CD14-positive monocyte (primary cell): ENCODE measurements at regions not wholly inside any gene's neighbourhood (a gene's known extent, or its start where the extent isn't known, plus 50 kb on each side); places are given as distances from the start of the nearest gene placed in this dataset.

Experiments
- DNase-seq, 3 donors: peaks; one replicate each; pipeline ENCODE4 v3.0.0-alpha.2; 2011 to 2022
- H2AFZ ChIP-seq: 2 replicates; pipeline ENCODE4 v1.6.0; 2012; ENCODE audit warnings: mild to moderate bottlenecking, low read depth, low read length, inconsistent platforms; ENCODE audit not compliant: insufficient read depth, poor library complexity, severe bottlenecking
- H3K27ac ChIP-seq, 2 donors: 1 replicate in 1 of 2; 2 replicates in 1 of 2; pipeline ENCODE4 v1.5.1; 2012 to 2013; ENCODE audit warnings: low read length in 2 of 2, control low read depth in 1 of 2, inconsistent platforms in 1 of 2, low read depth in 1 of 2, mild to moderate bottlenecking in 1 of 2
- H3K27me3 ChIP-seq, 2 donors: one replicate each; pipeline versions ENCODE4 v1.6.0 to v1.6.1; 2011 to 2013; ENCODE audit warnings: low read length in 2 of 2; ENCODE audit not compliant: control insufficient read depth in 2 of 2, insufficient read depth in 2 of 2
- H3K36me3 ChIP-seq, 2 donors: replicated peaks in 1 of 2; 1 replicate in 1 of 2; 2 replicates in 1 of 2; pipeline versions ENCODE4 v1.5.1 to v1.6.1; 2012 to 2013; ENCODE audit warnings: low read length in 2 of 2, control low read depth in 1 of 2, inconsistent platforms in 1 of 2, mild to moderate bottlenecking in 1 of 2; ENCODE audit not compliant: insufficient read depth in 2 of 2, control insufficient read depth in 1 of 2
- H3K4me1 ChIP-seq, 2 donors: 1 replicate in 1 of 2; 2 replicates in 1 of 2; pipeline versions ENCODE4 v1.5.1 to v1.6.1; 2012 to 2013; ENCODE audit warnings: low read length in 2 of 2, control low read depth in 1 of 2, inconsistent platforms in 1 of 2, mild to moderate bottlenecking in 1 of 2, moderate library complexity in 1 of 2; ENCODE audit not compliant: insufficient read depth in 2 of 2, control insufficient read depth in 1 of 2
- H3K4me2 ChIP-seq: replicated peaks from 2 replicates; pipeline ENCODE3; 2012; ENCODE audit warnings: low read length, moderate library complexity, mild to moderate bottlenecking; ENCODE audit not compliant: poor library complexity, severe bottlenecking; ENCODE audit errors: extremely low read depth
- H3K4me3 ChIP-seq, 3 experiments: fragments of 200-600 bp in 1 of 3; sonication (generic) in 1 of 3; replicated peaks in 1 of 3; 1 replicate in 2 of 3; 2 replicates in 1 of 3; pipeline ENCODE4 v1.5.1; 2011 to 2013; ENCODE audit warnings: low read length in 3 of 3, mild to moderate bottlenecking in 3 of 3, control low read depth in 2 of 3, low read depth in 2 of 3, inconsistent platforms in 1 of 3, moderate library complexity in 1 of 3
- H3K79me2 ChIP-seq: 2 replicates; pipeline ENCODE4 v1.6.0; 2012; ENCODE audit warnings: mild to moderate bottlenecking, control low read depth, inconsistent platforms, low read length, moderate library complexity; ENCODE audit not compliant: insufficient read depth
- H3K9ac ChIP-seq: 2 replicates; pipeline ENCODE4 v1.6.0; 2017; ENCODE audit warnings: low read length, mild to moderate bottlenecking; ENCODE audit not compliant: insufficient read depth, poor library complexity, severe bottlenecking
- H3K9me3 ChIP-seq, 2 donors: replicated peaks in 1 of 2; 1 replicate in 1 of 2; 2 replicates in 1 of 2; pipeline versions ENCODE4 v1.5.1 to v1.6.1; 2012 to 2013; ENCODE audit warnings: low read length in 2 of 2, control low read depth in 1 of 2; ENCODE audit not compliant: control insufficient read depth in 1 of 2, insufficient read depth in 1 of 2
- H4K20me1 ChIP-seq: 2 replicates; pipeline ENCODE4 v1.6.0; 2012; ENCODE audit warnings: mild to moderate bottlenecking, low read length, control low read depth, moderate library complexity; ENCODE audit not compliant: insufficient read depth
- H3K27ac Mint-ChIP-seq, 7 donors: one replicate each; pipeline ENCODE4 v1.8.0; 2020; ENCODE audit warnings: mild to moderate bottlenecking in 7 of 7, mixed read lengths in 7 of 7, moderate library complexity in 6 of 7, inconsistent platforms in 2 of 7
- H3K27me3 Mint-ChIP-seq, 3 donors: one replicate each; pipeline ENCODE4 v1.8.0; 2021 to 2022; ENCODE audit warnings: low read depth in 3 of 3, mild to moderate bottlenecking in 3 of 3, mixed read lengths in 3 of 3, moderate library complexity in 3 of 3, inconsistent platforms in 1 of 3
- H3K36me3 Mint-ChIP-seq, 2 donors: one replicate each; pipeline ENCODE4 v1.8.0; 2020; ENCODE audit warnings: mixed read lengths in 2 of 2, inconsistent platforms in 1 of 2, mild to moderate bottlenecking in 1 of 2
- H3K4me1 Mint-ChIP-seq: one replicate; pipeline ENCODE4 v1.8.0; 2020; ENCODE audit warnings: mild to moderate bottlenecking, mixed read lengths
- H3K4me3 Mint-ChIP-seq, 2 donors: one replicate each; pipeline ENCODE4 v1.8.0; 2020; ENCODE audit warnings: mild to moderate bottlenecking in 2 of 2, mixed read lengths in 2 of 2, moderate library complexity in 1 of 2
- H3K9me3 Mint-ChIP-seq, 7 donors: one replicate each; pipeline ENCODE4 v1.8.0; 2020 to 2022; ENCODE audit warnings: mixed read lengths in 7 of 7, mild to moderate bottlenecking in 6 of 7, moderate library complexity in 6 of 7, inconsistent platforms in 2 of 7
- CTCF ChIP-seq: fragments of 200-600 bp; IDR thresholded peaks from one replicate; pipeline ENCODE4 v1.8.0; 2022; ENCODE audit warnings: antibody characterized with exemption, mild to moderate bottlenecking
- WGBS: methylation state at CpG from one replicate; pipeline ENCODE4 v1.1.5; 2013; ENCODE audit warnings: missing lambda C conversion rate; ENCODE audit not compliant: insufficient coverage; 5-methylcytosine and 5-hydroxymethylcytosine counted together
- intact Hi-C, 2 donors: fragments of 100-400 bp; cut with micrococcal nuclease; formaldehyde crosslinking; loops; one replicate each; pipeline versions ENCODE4 v1.15.0 to v1.15.1; 2023

- WGBS = no CpG with 5 or more reads among the region's 1 CpG
- no peak overlapping the region for H3K4me2 ChIP-seq
- H3K36me3 ChIP-seq = no peaks in the 10 kb centered on the region
- H2AFZ ChIP-seq = no peak overlapping the region
- no peak for DNase-seq
- Mint-ChIP-seq H3K4me3 (no peak overlapping the region), H3K27me3 (peaks cover 20 to 25% (median 22%) of the 10 kb centered on the region in 3 donors), H3K36me3 (no peaks in the 10 kb centered on the region), H3K27ac (no peak overlapping the region), H3K4me1 (peaks cover 19% of the 10 kb centered on the region), H3K9me3 (peaks cover 0 to 7% (median 0%) of the 10 kb centered on the region in 7 donors)
- peaks cover 8 to 19% of the 10 kb centered on the region in 2 donors for H3K4me1 ChIP-seq
- no peak overlapping the region for H3K27ac ChIP-seq
- H3K4me3 ChIP-seq = no peak overlapping the region
- H3K27me3 ChIP-seq = peaks cover 4 to 61% of the 10 kb centered on the region in 2 donors
- H3K79me2 ChIP-seq = no peaks in the 10 kb centered on the region
- no peak overlapping the region for H3K9ac ChIP-seq
- intact Hi-C loops = no loop called here
- TF ChIP-seq CTCF = no peak
- no peaks in the 10 kb centered on the region for H4K20me1 ChIP-seq
- H3K9me3 ChIP-seq = no peaks in the 10 kb centered on the region
Observed at GRCh38 chr7:26046878-26047277, 105.1 kb upstream of the NFE2L3 start.

GRCh38 chr7:26048663-26049062, 103.3 kb upstream of the NFE2L3 start:
- Mint-ChIP-seq H3K4me1 (peaks cover 23% of the 10 kb centered on the region), H3K4me3 (peak overlapping the region in 1 of 2 donors; percentile 28), H3K27me3 (peaks cover 18 to 22% (median 22%) of the 10 kb centered on the region in 3 donors), H3K27ac (no peak overlapping the region), H3K36me3 (peaks cover 0 to 1% of the 10 kb centered on the region in 2 donors), H3K9me3 (peaks cover 0 to 12% (median 7%) of the 10 kb centered on the region in 7 donors)
- no CpG with 5 or more reads among the region's 5 CpGs for WGBS
- H3K27ac ChIP-seq = no peak overlapping the region
- peaks cover 3 to 17% of the 10 kb centered on the region in 2 donors for H3K4me1 ChIP-seq
- H3K27me3 ChIP-seq = peaks cover 0 to 66% of the 10 kb centered on the region in 2 donors
- no peaks in the 10 kb centered on the region for H3K79me2 ChIP-seq
- peaks cover 3 to 9% of the 10 kb centered on the region in 2 donors for H3K9me3 ChIP-seq
- no peak overlapping the region for H2AFZ ChIP-seq
- no peak for TF ChIP-seq CTCF
- DNase-seq = no peak
- H3K36me3 ChIP-seq = no peaks in the 10 kb centered on the region
- no peak overlapping the region for H3K4me3 ChIP-seq
- H4K20me1 ChIP-seq = no peaks in the 10 kb centered on the region
- H3K9ac ChIP-seq = no peak overlapping the region
- intact Hi-C loops = no loop called here
- H3K4me2 ChIP-seq = no peak overlapping the region
